22Rv1 (cell line): ENCODE measurements at regions not wholly inside any gene's neighbourhood (a gene's known extent, or its start where the extent isn't known, plus 50 kb on each side); places are given as distances from the start of the nearest gene placed in this dataset.
"Not testable (repeated sequence)": the region's sequence is repeated elsewhere in the genome, so short reads cannot be mapped to it uniquely, and the experiment has no call there.

Source experiments
- ZFX ChIP-seq: fragments of 450-650 bp; IDR thresholded peaks from 2 replicates; pipeline ENCODE4 v1.6.1; 2017; ENCODE audit warnings: antibody characterized with exemption, borderline replicate concordance
- TF ChIP-seq, protein P1 (sequence below): fragments of 450-650 bp; IDR thresholded peaks from 2 replicates; pipeline ENCODE4 v1.5.1; 2017; ENCODE audit warnings: mild to moderate bottlenecking

DNA sequence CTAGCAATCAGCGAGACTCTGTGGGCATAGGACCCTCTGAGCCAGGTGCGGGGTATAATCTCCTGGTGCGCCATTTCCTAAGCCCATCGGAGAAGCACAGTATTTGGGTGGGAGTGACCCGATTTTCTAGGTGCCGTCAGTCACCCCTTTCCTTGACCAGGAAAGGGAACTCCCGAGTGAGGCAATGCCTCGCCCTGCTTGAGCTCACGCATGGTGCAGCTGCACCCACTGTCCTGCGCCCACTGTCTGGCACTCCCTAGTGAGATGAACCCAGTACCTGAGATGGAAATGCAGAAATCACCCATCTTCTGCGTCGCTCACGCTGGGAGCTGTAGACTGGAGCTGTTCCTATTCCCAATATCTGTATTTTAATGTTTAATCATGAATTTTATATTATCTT lies 408.6 kb downstream of the TDRD3 start:
- TF ChIP-seq, protein P1, sequence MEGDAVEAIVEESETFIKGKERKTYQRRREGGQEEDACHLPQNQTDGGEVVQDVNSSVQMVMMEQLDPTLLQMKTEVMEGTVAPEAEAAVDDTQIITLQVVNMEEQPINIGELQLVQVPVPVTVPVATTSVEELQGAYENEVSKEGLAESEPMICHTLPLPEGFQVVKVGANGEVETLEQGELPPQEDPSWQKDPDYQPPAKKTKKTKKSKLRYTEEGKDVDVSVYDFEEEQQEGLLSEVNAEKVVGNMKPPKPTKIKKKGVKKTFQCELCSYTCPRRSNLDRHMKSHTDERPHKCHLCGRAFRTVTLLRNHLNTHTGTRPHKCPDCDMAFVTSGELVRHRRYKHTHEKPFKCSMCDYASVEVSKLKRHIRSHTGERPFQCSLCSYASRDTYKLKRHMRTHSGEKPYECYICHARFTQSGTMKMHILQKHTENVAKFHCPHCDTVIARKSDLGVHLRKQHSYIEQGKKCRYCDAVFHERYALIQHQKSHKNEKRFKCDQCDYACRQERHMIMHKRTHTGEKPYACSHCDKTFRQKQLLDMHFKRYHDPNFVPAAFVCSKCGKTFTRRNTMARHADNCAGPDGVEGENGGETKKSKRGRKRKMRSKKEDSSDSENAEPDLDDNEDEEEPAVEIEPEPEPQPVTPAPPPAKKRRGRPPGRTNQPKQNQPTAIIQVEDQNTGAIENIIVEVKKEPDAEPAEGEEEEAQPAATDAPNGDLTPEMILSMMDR: not testable (repeated sequence)
- TF ChIP-seq ZFX: not testable (repeated sequence)
